ENCODE measurements at regions not wholly inside any gene's neighbourhood (a gene's known extent, or its start where the extent isn't known, plus 50 kb on each side); places are given as distances from the start of the nearest gene placed in this dataset.

DNA sequence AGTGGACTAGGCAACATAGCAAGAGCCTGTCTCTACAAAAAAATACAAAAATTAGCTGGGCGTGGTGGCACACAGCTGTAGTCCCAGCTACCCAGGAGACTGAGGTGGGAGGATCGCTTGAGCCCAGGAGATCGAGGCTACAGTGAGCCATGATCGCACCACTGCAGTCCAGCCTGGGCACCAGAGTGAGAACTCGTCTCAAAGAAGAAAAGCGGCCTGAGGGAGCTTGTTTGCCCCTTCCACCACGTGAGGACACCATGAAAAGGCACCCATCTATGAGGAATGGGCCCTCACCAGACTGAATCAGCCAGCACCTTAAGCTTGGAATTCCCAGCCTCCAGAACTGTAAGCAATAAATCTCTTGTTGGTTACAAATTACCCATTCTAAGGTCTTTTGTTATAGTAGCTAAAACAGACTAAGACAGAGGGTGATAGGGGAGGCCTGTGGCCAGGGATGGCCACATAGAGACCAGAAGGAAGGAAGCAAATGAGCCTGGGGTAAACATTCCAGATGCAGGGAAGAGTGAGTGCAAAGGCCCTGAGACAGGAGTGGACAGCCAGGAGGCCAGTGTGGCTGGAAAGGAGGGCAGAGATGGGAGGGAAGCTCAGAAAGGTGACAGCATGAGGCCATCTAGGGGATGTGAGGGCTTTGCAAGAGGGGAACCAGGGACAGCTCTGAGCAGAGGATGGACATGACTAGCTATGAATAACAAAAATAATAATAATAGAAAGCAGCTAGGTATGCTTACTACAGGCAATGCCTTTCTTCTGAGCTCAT, 120.1 kb downstream of the MATN1 start:
- no peak for DNase-seq (ENCODE audit: low read depth)
- TF ChIP-seq, protein P1, sequence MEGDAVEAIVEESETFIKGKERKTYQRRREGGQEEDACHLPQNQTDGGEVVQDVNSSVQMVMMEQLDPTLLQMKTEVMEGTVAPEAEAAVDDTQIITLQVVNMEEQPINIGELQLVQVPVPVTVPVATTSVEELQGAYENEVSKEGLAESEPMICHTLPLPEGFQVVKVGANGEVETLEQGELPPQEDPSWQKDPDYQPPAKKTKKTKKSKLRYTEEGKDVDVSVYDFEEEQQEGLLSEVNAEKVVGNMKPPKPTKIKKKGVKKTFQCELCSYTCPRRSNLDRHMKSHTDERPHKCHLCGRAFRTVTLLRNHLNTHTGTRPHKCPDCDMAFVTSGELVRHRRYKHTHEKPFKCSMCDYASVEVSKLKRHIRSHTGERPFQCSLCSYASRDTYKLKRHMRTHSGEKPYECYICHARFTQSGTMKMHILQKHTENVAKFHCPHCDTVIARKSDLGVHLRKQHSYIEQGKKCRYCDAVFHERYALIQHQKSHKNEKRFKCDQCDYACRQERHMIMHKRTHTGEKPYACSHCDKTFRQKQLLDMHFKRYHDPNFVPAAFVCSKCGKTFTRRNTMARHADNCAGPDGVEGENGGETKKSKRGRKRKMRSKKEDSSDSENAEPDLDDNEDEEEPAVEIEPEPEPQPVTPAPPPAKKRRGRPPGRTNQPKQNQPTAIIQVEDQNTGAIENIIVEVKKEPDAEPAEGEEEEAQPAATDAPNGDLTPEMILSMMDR (conservative IDR thresholded peaks at IDR 0.05; ENCODE audit: low read depth, low read length) = no peak
- no peak overlapping the region for H3K4me3 ChIP-seq (ENCODE audit: low read depth, low read length)

DNA sequence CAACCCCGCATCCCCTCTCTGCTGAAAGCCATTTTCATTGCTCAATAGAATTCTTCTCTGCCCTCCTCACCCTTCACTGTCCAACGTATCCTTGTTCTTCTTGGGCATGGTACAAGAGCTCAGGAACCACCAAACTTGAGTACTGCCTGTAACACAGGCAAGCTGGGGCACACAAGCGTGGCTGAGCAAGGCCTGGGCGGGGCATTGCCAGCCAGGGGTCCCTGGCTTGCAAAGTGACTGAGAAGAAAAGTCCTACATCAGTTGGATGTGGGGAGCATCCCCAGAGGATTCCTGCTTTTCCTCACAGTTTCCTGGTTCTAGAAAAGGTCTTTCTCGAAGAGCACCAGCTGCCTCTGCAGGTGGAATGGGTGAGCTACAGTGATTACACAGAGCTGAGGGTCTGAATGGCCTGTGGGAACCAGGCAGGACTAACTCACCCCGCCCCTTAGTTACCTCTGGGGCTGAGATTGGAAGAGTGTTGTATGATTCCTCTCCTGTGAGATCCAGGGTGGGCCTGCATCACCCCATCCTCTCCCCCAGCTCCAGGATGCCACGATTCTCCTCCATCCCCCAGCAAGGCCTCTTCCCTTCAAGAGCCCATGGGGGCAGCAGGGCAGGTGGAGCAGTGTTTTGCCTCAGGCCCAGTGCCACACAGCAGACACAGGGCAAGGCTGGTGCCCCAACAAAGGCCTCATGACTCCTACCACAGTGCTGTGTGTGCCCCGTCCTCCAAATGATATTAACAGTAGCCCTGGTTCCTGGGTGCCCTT, 121.9 kb downstream of the MATN1 start:
- H3K4me3 ChIP-seq (ENCODE audit: low read depth, low read length) = no peak overlapping the region
- TF ChIP-seq, protein P1 (conservative IDR thresholded peaks at IDR 0.05; ENCODE audit: low read depth, low read length) = no peak
- DNase-seq (ENCODE audit: low read depth) = no peak

DNA sequence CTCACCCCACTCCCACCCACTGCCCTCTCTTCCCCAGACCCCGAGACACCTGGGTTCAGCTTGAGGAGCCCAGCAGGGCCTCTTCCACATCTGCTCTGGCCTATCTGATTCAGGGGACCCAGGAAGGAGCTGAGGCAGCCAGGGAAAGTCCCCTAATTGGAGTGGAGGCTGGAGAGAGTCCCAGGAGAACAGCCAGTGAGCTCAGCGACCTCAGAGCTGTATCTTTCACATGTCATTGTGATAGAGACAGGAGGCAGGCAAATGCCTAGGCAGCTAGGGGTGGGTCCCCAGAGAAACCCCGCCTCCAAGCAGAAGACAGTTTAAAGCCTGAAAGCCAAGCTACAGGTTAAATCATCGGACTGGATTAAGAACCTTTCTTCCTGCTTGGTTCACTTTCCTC, 122.7 kb downstream of the MATN1 start:
- H3K4me3 ChIP-seq (ENCODE audit: low read depth, low read length) = no peak overlapping the region
- TF ChIP-seq, protein P1 (conservative IDR thresholded peaks at IDR 0.05; ENCODE audit: low read depth, low read length) = no peak
- DNase-seq (ENCODE audit: low read depth) = no peak

DNA sequence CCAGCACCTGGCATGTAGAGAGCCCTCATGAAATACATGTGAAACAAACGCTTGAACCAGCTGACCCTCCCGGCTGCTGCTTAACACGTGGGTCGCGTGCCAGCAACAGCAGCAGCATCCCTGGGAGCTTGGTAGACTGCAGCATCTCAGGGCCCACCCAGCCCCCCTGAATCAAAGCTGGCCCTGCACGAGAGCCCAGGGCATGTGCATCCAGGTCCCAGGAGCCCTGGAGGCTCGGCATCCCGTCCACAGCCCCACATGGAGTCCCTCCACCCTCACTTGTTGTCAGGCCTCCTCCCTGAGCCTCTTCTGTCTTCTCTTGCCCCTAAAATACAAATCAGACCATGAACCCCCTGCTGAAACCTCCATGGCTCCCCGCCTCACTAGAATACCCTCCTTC, 123.1 kb downstream of the MATN1 start:
- TF ChIP-seq, protein P1 (conservative IDR thresholded peaks at IDR 0.05; ENCODE audit: low read depth, low read length) = no peak
- no peak overlapping the region for H3K4me3 ChIP-seq (ENCODE audit: low read depth, low read length)
- DNase-seq (ENCODE audit: low read depth) = no peak

DNA sequence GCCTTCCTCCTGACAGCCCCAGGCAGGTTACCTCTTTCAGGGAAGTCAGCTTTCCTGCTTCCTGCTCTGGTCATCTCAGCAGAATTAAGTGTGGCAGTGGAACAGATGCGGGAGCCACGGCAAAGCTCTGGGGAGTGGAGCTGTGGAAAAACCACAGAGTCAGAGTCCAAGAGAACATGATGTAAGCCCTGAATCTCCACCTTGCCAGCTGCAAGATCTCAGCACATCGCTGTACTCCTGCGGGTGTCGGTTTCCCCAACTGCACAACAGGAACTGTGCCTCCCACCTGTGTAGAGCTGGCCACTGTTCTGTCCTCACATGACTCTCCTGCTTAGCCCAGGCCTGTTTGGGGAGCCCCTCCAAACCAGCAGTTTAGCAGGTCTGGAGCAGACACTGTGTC, 123.7 kb downstream of the MATN1 start:
- TF ChIP-seq, protein P1 (conservative IDR thresholded peaks at IDR 0.05; ENCODE audit: low read depth, low read length) = no peak
- DNase-seq (ENCODE audit: low read depth) = no peak
- H3K4me3 ChIP-seq (ENCODE audit: low read depth, low read length) = no peak overlapping the region

DNA sequence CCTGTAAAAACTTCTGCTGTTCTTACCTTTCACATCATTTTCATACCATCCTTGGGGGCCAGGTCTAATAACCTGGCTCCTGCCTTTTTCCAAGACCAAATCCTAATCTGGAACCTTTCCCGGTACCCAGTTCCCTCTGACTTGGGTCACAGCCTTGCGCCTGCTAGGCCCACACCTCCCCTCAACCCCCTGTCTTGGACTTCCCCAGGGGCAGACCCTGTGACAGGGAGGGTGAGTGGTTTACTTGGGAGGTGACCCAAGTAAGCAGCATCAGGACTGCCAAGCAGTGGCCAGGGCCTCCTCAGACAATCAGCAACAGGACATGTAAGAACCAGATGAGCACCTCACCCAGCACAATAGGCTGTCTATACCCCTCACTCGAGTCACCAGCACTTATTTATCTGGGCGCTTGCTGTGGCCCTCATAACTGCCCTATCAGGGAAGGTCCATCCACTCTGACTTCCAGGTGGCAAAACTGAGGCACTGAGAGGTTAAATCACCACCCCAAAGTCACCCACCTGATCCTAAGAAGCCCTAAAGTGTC, 124.7 kb downstream of the MATN1 start:
- DNase-seq (ENCODE audit: low read depth) = no peak
- TF ChIP-seq, protein P1 (conservative IDR thresholded peaks at IDR 0.05; ENCODE audit: low read depth, low read length) = no peak
- no peak overlapping the region for H3K4me3 ChIP-seq (ENCODE audit: low read depth, low read length)

Data from choroid plexus epithelial cell (primary cell).